ENCODE measurements at regions not wholly inside any gene's neighbourhood (a gene's known extent, or its start where the extent isn't known, plus 50 kb on each side); places are given as distances from the start of the nearest gene placed in this dataset.

DNA sequence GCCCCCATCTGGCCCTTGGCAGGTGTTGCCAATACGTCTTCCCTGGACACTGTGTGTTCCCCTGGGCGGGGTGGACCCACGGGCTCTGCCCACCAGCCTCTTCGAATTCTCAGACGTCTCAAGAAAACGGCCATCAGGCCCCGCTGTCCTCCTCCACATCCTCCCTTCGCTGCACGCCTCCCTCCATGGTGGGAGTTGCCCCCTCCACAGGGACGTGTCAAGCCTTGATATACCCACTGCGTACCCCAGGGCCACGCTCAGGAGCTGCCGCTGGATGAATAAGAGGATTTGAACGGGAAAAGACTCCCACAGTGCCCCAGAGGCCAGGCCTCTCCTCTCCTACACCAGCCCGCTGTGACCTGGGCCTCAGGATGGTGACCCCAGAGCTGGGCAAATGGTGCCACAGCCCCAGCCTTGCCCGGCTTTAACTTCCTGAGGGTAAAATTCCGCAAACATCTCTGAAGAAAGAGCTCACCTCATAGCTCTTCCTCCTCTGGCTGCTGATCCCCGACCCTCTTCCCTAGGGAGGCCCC lies 399.3 kb upstream of the MYT1L start:
- peaks cover 13% of the 10 kb centered on the region; the same call in 1 of the 2 replicates for H3K27me3 ChIP-seq (ENCODE audit: insufficient read depth, low read length)
- no peaks in the 10 kb centered on the region for H4K20me1 ChIP-seq (ENCODE audit: insufficient read depth)
- H3K4me2 ChIP-seq (ENCODE audit: low read length), result no peak overlapping the region
- no peak overlapping the region for H2AFZ ChIP-seq (ENCODE audit: low read depth, low read length, poor library complexity, severe bottlenecking)
- ChIA-PET POLR2A (no interaction called here), RAD21 (ENCODE audit: low non-redundant PET in 1 of 2, low total read pairs in 2 of 2, uncharacterized antibody in 2 of 2, unreplicated experiment in 2 of 2) (no interaction called here), CTCF (no interaction called here)
- H3K9me3 ChIP-seq (ENCODE audit: control insufficient read depth in 1 of 2, insufficient read depth in 1 of 2, low read depth in 1 of 2, low read length in 2 of 2), result no peaks in the 10 kb centered on the region
- H3K79me2 ChIP-seq (ENCODE audit: insufficient read depth, low read length), result no peaks in the 10 kb centered on the region
- no peak overlapping the region for H3K27ac ChIP-seq (ENCODE audit: low read depth, low read length)
- ATAC-seq (no peak), DNase-seq (ENCODE audit: low read depth, low spot score) (no peak)
- no peak overlapping the region for H3K9ac ChIP-seq (ENCODE audit: low read length)
- no peaks in the 10 kb centered on the region for H3K9me2 ChIP-seq (ENCODE audit: insufficient read depth)
- no TSS peak for BruUV-seq (replicated peaks)
- no peaks in the 10 kb centered on the region for H3K36me3 ChIP-seq (ENCODE audit: control insufficient read depth in 1 of 2, insufficient read depth in 2 of 2, low read length in 2 of 2)
- no peak overlapping the region for H3K4me3 ChIP-seq (replicated peaks in 1 of 2; ENCODE audit: low read depth in 1 of 2, low read length in 2 of 2)
- TF ChIP-seq, protein P1, sequence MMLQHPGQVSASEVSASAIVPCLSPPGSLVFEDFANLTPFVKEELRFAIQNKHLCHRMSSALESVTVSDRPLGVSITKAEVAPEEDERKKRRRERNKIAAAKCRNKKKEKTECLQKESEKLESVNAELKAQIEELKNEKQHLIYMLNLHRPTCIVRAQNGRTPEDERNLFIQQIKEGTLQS (IDR thresholded peaks at IDR 0.05), result no peak
- no peak for TF ChIP-seq YY1 (IDR thresholded peaks at IDR 0.05; ENCODE audit: extremely low read depth, insufficient replicate concordance, low read depth, low read length)
- TF ChIP-seq, protein P2, sequence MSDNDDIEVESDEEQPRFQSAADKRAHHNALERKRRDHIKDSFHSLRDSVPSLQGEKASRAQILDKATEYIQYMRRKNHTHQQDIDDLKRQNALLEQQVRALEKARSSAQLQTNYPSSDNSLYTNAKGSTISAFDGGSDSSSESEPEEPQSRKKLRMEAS (IDR thresholded peaks at IDR 0.05), result no peak
- no peak for TF ChIP-seq SIN3A (IDR thresholded peaks at IDR 0.05; ENCODE audit: low read depth)
- no peak for TF ChIP-seq ELF1 (IDR thresholded peaks at IDR 0.05; ENCODE audit: borderline replicate concordance, low read depth)
- no peak for TF ChIP-seq ZFX (IDR thresholded peaks at IDR 0.05)
- TF ChIP-seq, protein P3, sequence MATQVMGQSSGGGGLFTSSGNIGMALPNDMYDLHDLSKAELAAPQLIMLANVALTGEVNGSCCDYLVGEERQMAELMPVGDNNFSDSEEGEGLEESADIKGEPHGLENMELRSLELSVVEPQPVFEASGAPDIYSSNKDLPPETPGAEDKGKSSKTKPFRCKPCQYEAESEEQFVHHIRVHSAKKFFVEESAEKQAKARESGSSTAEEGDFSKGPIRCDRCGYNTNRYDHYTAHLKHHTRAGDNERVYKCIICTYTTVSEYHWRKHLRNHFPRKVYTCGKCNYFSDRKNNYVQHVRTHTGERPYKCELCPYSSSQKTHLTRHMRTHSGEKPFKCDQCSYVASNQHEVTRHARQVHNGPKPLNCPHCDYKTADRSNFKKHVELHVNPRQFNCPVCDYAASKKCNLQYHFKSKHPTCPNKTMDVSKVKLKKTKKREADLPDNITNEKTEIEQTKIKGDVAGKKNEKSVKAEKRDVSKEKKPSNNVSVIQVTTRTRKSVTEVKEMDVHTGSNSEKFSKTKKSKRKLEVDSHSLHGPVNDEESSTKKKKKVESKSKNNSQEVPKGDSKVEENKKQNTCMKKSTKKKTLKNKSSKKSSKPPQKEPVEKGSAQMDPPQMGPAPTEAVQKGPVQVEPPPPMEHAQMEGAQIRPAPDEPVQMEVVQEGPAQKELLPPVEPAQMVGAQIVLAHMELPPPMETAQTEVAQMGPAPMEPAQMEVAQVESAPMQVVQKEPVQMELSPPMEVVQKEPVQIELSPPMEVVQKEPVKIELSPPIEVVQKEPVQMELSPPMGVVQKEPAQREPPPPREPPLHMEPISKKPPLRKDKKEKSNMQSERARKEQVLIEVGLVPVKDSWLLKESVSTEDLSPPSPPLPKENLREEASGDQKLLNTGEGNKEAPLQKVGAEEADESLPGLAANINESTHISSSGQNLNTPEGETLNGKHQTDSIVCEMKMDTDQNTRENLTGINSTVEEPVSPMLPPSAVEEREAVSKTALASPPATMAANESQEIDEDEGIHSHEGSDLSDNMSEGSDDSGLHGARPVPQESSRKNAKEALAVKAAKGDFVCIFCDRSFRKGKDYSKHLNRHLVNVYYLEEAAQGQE (IDR thresholded peaks at IDR 0.05; ENCODE audit: low read depth), result no peak
- no peak for TF ChIP-seq SRF (IDR thresholded peaks at IDR 0.05; ENCODE audit: low read depth)
- TF ChIP-seq, protein P4, sequence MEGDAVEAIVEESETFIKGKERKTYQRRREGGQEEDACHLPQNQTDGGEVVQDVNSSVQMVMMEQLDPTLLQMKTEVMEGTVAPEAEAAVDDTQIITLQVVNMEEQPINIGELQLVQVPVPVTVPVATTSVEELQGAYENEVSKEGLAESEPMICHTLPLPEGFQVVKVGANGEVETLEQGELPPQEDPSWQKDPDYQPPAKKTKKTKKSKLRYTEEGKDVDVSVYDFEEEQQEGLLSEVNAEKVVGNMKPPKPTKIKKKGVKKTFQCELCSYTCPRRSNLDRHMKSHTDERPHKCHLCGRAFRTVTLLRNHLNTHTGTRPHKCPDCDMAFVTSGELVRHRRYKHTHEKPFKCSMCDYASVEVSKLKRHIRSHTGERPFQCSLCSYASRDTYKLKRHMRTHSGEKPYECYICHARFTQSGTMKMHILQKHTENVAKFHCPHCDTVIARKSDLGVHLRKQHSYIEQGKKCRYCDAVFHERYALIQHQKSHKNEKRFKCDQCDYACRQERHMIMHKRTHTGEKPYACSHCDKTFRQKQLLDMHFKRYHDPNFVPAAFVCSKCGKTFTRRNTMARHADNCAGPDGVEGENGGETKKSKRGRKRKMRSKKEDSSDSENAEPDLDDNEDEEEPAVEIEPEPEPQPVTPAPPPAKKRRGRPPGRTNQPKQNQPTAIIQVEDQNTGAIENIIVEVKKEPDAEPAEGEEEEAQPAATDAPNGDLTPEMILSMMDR (IDR thresholded peaks at IDR 0.05 in 2 of 3, conservative IDR thresholded peaks at IDR 0.05 in 1 of 3; ENCODE audit: borderline replicate concordance in 1 of 3, insufficient read depth in 1 of 3, low read depth in 2 of 3, low read length in 2 of 3), result no peak
- TF ChIP-seq TCF7L2 (IDR thresholded peaks at IDR 0.05; ENCODE audit: borderline replicate concordance, extremely low read depth, insufficient read depth, insufficient read length), result no peak
- no peak for TF ChIP-seq POLR2A (IDR thresholded peaks at IDR 0.05; ENCODE audit: borderline replicate concordance, extremely low read depth, insufficient read depth, insufficient read length)
- no peak for TF ChIP-seq CEBPB (IDR thresholded peaks at IDR 0.05; ENCODE audit: low read depth)
- TF ChIP-seq RAD21 (IDR thresholded peaks at IDR 0.05; ENCODE audit: low read depth), result no peak
- TF ChIP-seq POLR2AphosphoS5 (IDR thresholded peaks at IDR 0.05; ENCODE audit: low read depth, low read length), result no peak
- TF ChIP-seq CBX3 (IDR thresholded peaks at IDR 0.05; ENCODE audit: low read depth), result no peak
- no peaks in the 10 kb centered on the region for H3K4me1 ChIP-seq (ENCODE audit: control insufficient read depth in 1 of 2, insufficient read depth in 2 of 2, low read length in 2 of 2)
- intact Hi-C loops (cut with micrococcal nuclease), result no loop called here

Data from HCT116 (cell line).